Natural killer cell (primary cell): ENCODE measurements at regions not wholly inside any gene's neighbourhood (a gene's known extent, or its start where the extent isn't known, plus 50 kb on each side); places are given as distances from the start of the nearest gene placed in this dataset.
A peak's percentile ranks its signal among the peaks of the same experiment; 100 is the strongest.

Source experiments
- ATAC-seq, 3 donors: fragments of 150-1000 bp in 2 of 3; fragments of 200-7000 bp in 1 of 3; cut with Tn5 transposase; 1 replicate in 1 of 3; 2 replicates in 2 of 3; pipeline ENCODE4 v1.10.0; 2021; ENCODE audit warnings: mild to moderate bottlenecking in 2 of 3, moderate library complexity in 2 of 3
- DNase-seq, 2 donors: peaks; one replicate each; pipeline versions ENCODE4 v3.0.0 to v3.0.0-alpha.2; 2013 to 2021; ENCODE audit warnings: mixed read lengths in 1 of 2
- H3K27ac ChIP-seq: one replicate; pipeline ENCODE4 v1.5.1; 2013; ENCODE audit warnings: mild to moderate bottlenecking, low read length
- H3K27me3 ChIP-seq: one replicate; pipeline ENCODE4 v1.6.1; 2013; ENCODE audit warnings: low read length; ENCODE audit not compliant: control insufficient read depth, insufficient read depth
- H3K36me3 ChIP-seq: one replicate; pipeline ENCODE4 v1.6.1; 2013; ENCODE audit warnings: low read length; ENCODE audit not compliant: control insufficient read depth, insufficient read depth
- H3K4me1 ChIP-seq: one replicate; pipeline ENCODE4 v1.6.1; 2013; ENCODE audit warnings: low read length; ENCODE audit not compliant: control insufficient read depth, insufficient read depth
- H3K4me3 ChIP-seq: one replicate; pipeline ENCODE4 v1.5.1; 2013; ENCODE audit warnings: low read length
- H3K9me3 ChIP-seq: one replicate; pipeline ENCODE4 v1.6.1; 2013; ENCODE audit warnings: low read length; ENCODE audit not compliant: control insufficient read depth, insufficient read depth
- H3K27ac Mint-ChIP-seq, 2 donors: one replicate each; pipeline ENCODE4 v1.8.0; 2022; ENCODE audit warnings: mild to moderate bottlenecking in 2 of 2, mixed read lengths in 2 of 2, moderate library complexity in 1 of 2
- H3K27me3 Mint-ChIP-seq, 2 donors: one replicate each; pipeline ENCODE4 v1.8.0; 2022; ENCODE audit warnings: low read depth in 2 of 2, mixed read lengths in 2 of 2
- H3K36me3 Mint-ChIP-seq: one replicate; pipeline ENCODE4 v1.8.0; 2022; ENCODE audit warnings: mixed read lengths
- H3K4me1 Mint-ChIP-seq, 2 donors: one replicate each; pipeline ENCODE4 v1.8.0; 2022; ENCODE audit warnings: mixed read lengths in 2 of 2
- H3K4me3 Mint-ChIP-seq: one replicate; pipeline ENCODE4 v1.8.0; 2022; ENCODE audit warnings: mild to moderate bottlenecking, moderate library complexity, mixed read lengths
- H3K9me3 Mint-ChIP-seq, 2 donors: one replicate each; pipeline ENCODE4 v1.8.0; 2022; ENCODE audit warnings: mixed read lengths in 2 of 2
- WGBS: methylation state at CpG from one replicate; pipeline ENCODE4 v1.1.7; 2013; ENCODE audit warnings: missing lambda C conversion rate; ENCODE audit not compliant: insufficient coverage; 5-methylcytosine and 5-hydroxymethylcytosine counted together
- intact Hi-C: fragments of 100-400 bp; cut with micrococcal nuclease; formaldehyde crosslinking; loops from one replicate; pipeline ENCODE4 v1.14.2; 2022
- TF ChIP-seq, protein P1 (sequence below): fragments of 200-600 bp; IDR thresholded peaks from one replicate; pipeline ENCODE4 v1.8.0; 2022; ENCODE audit warnings: antibody characterized with exemption

DNA sequence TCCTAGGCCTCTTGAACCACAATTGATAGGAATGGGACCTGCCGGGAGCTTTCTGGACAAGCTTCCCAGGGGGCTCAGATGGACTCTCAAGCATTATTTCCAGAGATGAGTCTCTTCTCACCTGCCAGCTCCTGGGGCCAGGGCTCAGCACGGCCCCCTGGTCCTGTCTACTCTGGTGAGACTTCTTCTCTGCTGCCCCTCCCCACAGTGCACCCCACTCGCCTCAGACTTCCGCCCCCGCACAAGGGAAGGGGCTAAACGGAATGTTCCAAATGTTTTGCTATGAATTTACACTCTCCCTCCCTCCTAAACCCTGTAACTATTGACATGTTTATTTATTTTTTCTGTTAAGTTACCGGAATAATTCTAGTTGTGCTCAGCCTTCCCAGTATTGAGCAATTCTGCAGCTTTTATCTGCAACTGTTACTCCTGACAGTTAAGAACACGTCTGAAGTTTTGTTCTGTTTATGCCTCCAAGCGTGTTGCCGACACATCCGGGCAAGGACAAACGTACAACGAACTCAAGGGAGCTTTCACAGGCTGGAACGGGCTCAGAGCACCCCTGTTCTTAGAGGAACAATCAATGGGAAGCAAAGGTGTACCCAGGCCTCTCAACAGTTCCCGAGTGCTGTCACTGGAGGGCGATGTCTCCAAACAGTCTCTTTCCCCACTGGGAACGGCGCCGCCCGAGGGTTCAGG lies 55.2 kb downstream of the FHIP2A start:
- Mint-ChIP-seq H3K4me1 (peaks cover 0 to 15% of the 10 kb centered on the region in 2 donors), H3K9me3 (no peaks in the 10 kb centered on the region), H3K27me3 (peaks cover 24 to 55% of the 10 kb centered on the region in 2 donors), H3K4me3 (no peak overlapping the region), H3K36me3 (no peaks in the 10 kb centered on the region), H3K27ac (no peak overlapping the region)
- peak in 1 of 2 donors; percentile 44 for DNase-seq
- Histone ChIP-seq H3K9me3 (no peaks in the 10 kb centered on the region), H3K36me3 (no peaks in the 10 kb centered on the region), H3K27me3 (no peaks in the 10 kb centered on the region), H3K4me1 (peaks cover 6% of the 10 kb centered on the region), H3K4me3 (no peak overlapping the region), H3K27ac (no peak overlapping the region)
- ATAC-seq = peak in 1 of 3 donors; percentile 49
- TF ChIP-seq, protein P1, sequence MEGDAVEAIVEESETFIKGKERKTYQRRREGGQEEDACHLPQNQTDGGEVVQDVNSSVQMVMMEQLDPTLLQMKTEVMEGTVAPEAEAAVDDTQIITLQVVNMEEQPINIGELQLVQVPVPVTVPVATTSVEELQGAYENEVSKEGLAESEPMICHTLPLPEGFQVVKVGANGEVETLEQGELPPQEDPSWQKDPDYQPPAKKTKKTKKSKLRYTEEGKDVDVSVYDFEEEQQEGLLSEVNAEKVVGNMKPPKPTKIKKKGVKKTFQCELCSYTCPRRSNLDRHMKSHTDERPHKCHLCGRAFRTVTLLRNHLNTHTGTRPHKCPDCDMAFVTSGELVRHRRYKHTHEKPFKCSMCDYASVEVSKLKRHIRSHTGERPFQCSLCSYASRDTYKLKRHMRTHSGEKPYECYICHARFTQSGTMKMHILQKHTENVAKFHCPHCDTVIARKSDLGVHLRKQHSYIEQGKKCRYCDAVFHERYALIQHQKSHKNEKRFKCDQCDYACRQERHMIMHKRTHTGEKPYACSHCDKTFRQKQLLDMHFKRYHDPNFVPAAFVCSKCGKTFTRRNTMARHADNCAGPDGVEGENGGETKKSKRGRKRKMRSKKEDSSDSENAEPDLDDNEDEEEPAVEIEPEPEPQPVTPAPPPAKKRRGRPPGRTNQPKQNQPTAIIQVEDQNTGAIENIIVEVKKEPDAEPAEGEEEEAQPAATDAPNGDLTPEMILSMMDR = no peak
- WGBS = 44% methylated on average over 19 of the region's 20 CpGs
- intact Hi-C loops = loop anchor here (5.0 kb wide), 2 partner anchors 324 to 404 kb away; no protein-coding TSS in a partner anchor

- Mint-ChIP-seq H3K27me3 (peaks cover 23 to 55% of the 10 kb centered on the region in 2 donors), H3K9me3 (no peaks in the 10 kb centered on the region), H3K36me3 (no peaks in the 10 kb centered on the region), H3K4me1 (peaks cover 0 to 15% of the 10 kb centered on the region in 2 donors), H3K4me3 (no peak overlapping the region), H3K27ac (no peak overlapping the region)
- Histone ChIP-seq H3K9me3 (no peaks in the 10 kb centered on the region), H3K27me3 (no peaks in the 10 kb centered on the region), H3K27ac (no peak overlapping the region), H3K36me3 (no peaks in the 10 kb centered on the region), H3K4me3 (no peak overlapping the region), H3K4me1 (peaks cover 6% of the 10 kb centered on the region)
- ATAC-seq (no peak), DNase-seq (no peak)
- WGBS = 41% methylated on average over 4 of the region's 6 CpGs
- intact Hi-C loops = loop anchor here (5.0 kb wide), 2 partner anchors 325 to 405 kb away; no protein-coding TSS in a partner anchor
- TF ChIP-seq, protein P1 = no peak
These were observed 55.7 kb downstream of the FHIP2A start for GRCh38 chr10:114877301-114877644.

GRCh38 chr10:114879093-114879492 lies 57.5 kb downstream of the FHIP2A start:
- H3K4me3 Mint-ChIP-seq = no peak overlapping the region

More at GRCh38 chr10:114879093-114879492, 57.5 kb downstream of the FHIP2A start:
- Mint-ChIP-seq H3K27ac (no peak overlapping the region), H3K27me3 (peaks cover 31 to 61% of the 10 kb centered on the region in 2 donors), H3K36me3 (no peaks in the 10 kb centered on the region), H3K9me3 (no peaks in the 10 kb centered on the region), H3K4me1 (peaks cover 0 to 15% of the 10 kb centered on the region in 2 donors)
- H3K9me3 ChIP-seq = no peaks in the 10 kb centered on the region
- H3K4me1 ChIP-seq = peaks cover 6% of the 10 kb centered on the region
- no peak for ATAC-seq
- no peak for DNase-seq
- no peak overlapping the region for H3K27ac ChIP-seq
- no peaks in the 10 kb centered on the region for H3K27me3 ChIP-seq
- TF ChIP-seq, protein P1 = no peak
- H3K4me3 ChIP-seq = no peak overlapping the region
- H3K36me3 ChIP-seq = no peaks in the 10 kb centered on the region
- intact Hi-C loops = loop anchor here (5.0 kb wide), 2 partner anchors 327 to 407 kb away; no protein-coding TSS in a partner anchor
